Panc1 (cell line): ENCODE measurements at regions not wholly inside any gene's neighbourhood (a gene's known extent, or its start where the extent isn't known, plus 50 kb on each side); places are given as distances from the start of the nearest gene placed in this dataset.

Experiments used
- ATAC-seq: fragments of 200-7000 bp; cut with Tn5 transposase; 2 replicates; pipeline ENCODE4 v1.9.1; 2020; ENCODE audit warnings: mild to moderate bottlenecking, moderate library complexity
- BruUV-seq: library from RNA; stranded (reverse); fragments of 400-500 nt; replicated peaks from 2 replicates; lab custom pipeline; 2021; lab: Mats Ljungman, UMichigan
- CTCF ChIA-PET: fragments of 300-600 bp; sonication (Branson Sonifier 250); formaldehyde crosslinking; loops from one replicate; lab custom pipeline; 2022; ENCODE audit warnings: antibody characterized with exemption; lab: Charles Lee
- POLR2A ChIA-PET: fragments of 300-600 bp; sonication (Branson Sonifier 250); formaldehyde crosslinking; loops from one replicate; lab custom pipeline; 2022; ENCODE audit warnings: antibody characterized with exemption; lab: Charles Lee
- DNase-seq: peaks from one replicate; pipeline ENCODE4 v3.0.0-alpha.2; 2010; ENCODE audit warnings: low read depth, low spot score
- H3K27ac ChIP-seq: 2 replicates; pipeline ENCODE4 v1.5.1; 2011; ENCODE audit warnings: mild to moderate bottlenecking, low read length, inconsistent platforms
- H3K27me3 ChIP-seq: fragments of 200-500 bp; sonication (Bioruptor generic); 2 replicates; pipeline ENCODE4 v1.6.0; 2014; ENCODE audit warnings: low read length, inconsistent platforms; ENCODE audit not compliant: control insufficient read depth, insufficient read depth
- H3K36me3 ChIP-seq: fragments of 200-500 bp; sonication (Bioruptor generic); 2 replicates; pipeline ENCODE4 v1.5.1; 2014; ENCODE audit warnings: inconsistent platforms, mild to moderate bottlenecking, low read length, moderate library complexity; ENCODE audit not compliant: control insufficient read depth, insufficient read depth
- H3K4me1 ChIP-seq: 2 replicates; pipeline ENCODE4 v1.5.1; 2011; ENCODE audit warnings: inconsistent platforms, mild to moderate bottlenecking, low read length, moderate library complexity; ENCODE audit not compliant: control insufficient read depth, insufficient read depth
- H3K4me3 ChIP-seq, 2 experiments: 2 replicates each; pipeline ENCODE4 v1.5.1; 2011 to 2012; ENCODE audit warnings: low read depth in 2 of 2, low read length in 2 of 2, mild to moderate bottlenecking in 2 of 2, inconsistent platforms in 1 of 2, moderate library complexity in 1 of 2
- H3K9me3 ChIP-seq: fragments of 200-500 bp; sonication (Bioruptor generic); 2 replicates; pipeline ENCODE4 v1.5.1; 2014; ENCODE audit warnings: low read depth, mild to moderate bottlenecking, inconsistent platforms, low read length, moderate library complexity; ENCODE audit not compliant: control insufficient read depth, insufficient read depth
- CTCF ChIP-seq: fragments of 450-650 bp; IDR thresholded peaks from 2 replicates; pipeline ENCODE4 v1.5.1; 2017; ENCODE audit warnings: mild to moderate bottlenecking
- POLR2AphosphoS5 ChIP-seq: IDR thresholded peaks from 2 replicates; pipeline ENCODE4 v1.6.1; 2012; ENCODE audit warnings: mild to moderate bottlenecking, low read depth, low read length, moderate library complexity
- REST ChIP-seq, 2 experiments: IDR thresholded peaks; 2 replicates each; pipeline ENCODE4 v1.6.1; 2011 to 2012; ENCODE audit warnings: low read depth in 2 of 2, control low read depth in 1 of 2, low read length in 1 of 2, mild to moderate bottlenecking in 1 of 2, moderate library complexity in 1 of 2; ENCODE audit not compliant: insufficient read depth in 1 of 2
- SIN3A ChIP-seq: IDR thresholded peaks from 2 replicates; pipeline ENCODE4 v1.6.1; 2012; ENCODE audit warnings: low read depth, mild to moderate bottlenecking, low read length, moderate library complexity, borderline replicate concordance; ENCODE audit not compliant: insufficient read depth
- TCF7L2 ChIP-seq: IDR thresholded peaks from 2 replicates; pipeline ENCODE4 v1.6.1; 2011; ENCODE audit warnings: mild to moderate bottlenecking, low read depth, low read length, inconsistent platforms
- in situ Hi-C: cut with HindIII; loops from 2 replicates; pipeline ENCODE4 v1.10.0; 2016; ENCODE audit warnings: low sequenced_read_pairs, low pct_unique_long_range_greater_than_20kb
- intact Hi-C: fragments of 100-400 bp; cut with micrococcal nuclease; formaldehyde crosslinking; loops from one replicate; pipeline ENCODE4 v1.10.0; 2022; ENCODE audit not compliant: unreplicated experiment

GRCh38 chr5:75951716-75952115, 131.5 kb upstream of the SV2C start:
- TF ChIP-seq SIN3A (no peak), POLR2AphosphoS5 (no peak), REST (IDR thresholded peaks at IDR 0.05; ENCODE audit: insufficient read depth in 1 of 2, low read depth in 2 of 2, low read length in 1 of 2) (no peak), TCF7L2 (no peak), CTCF (no peak)
- no peaks in the 10 kb centered on the region for H3K27me3 ChIP-seq
- intact Hi-C loops (no loop called here), in situ Hi-C loops (no loop called here)
- no peak for ATAC-seq
- no TSS peak for BruUV-seq
- H3K27ac ChIP-seq, result no peak overlapping the region
- DNase-seq, result no peak
- H3K36me3 ChIP-seq, result no peaks in the 10 kb centered on the region
- H3K9me3 ChIP-seq, result no peaks in the 10 kb centered on the region
- ChIA-PET CTCF (no interaction called here), POLR2A (no interaction called here)
- no peak overlapping the region for H3K4me3 ChIP-seq
- H3K4me1 ChIP-seq, result no peaks in the 10 kb centered on the region

- H3K27ac ChIP-seq, result no peak overlapping the region
- ChIA-PET CTCF (no interaction called here), POLR2A (no interaction called here)
- H3K4me3 ChIP-seq, result no peak overlapping the region
- H3K9me3 ChIP-seq, result no peaks in the 10 kb centered on the region
- BruUV-seq, result no TSS peak
- DNase-seq, result no peak
- no peak for TF ChIP-seq POLR2AphosphoS5
- in situ Hi-C loops (no loop called here), intact Hi-C loops (no loop called here)
- no peak for ATAC-seq
- no peaks in the 10 kb centered on the region for H3K36me3 ChIP-seq
- no peaks in the 10 kb centered on the region for H3K4me1 ChIP-seq
- H3K27me3 ChIP-seq, result no peaks in the 10 kb centered on the region
These were observed 132.0 kb upstream of the SV2C start for GRCh38 chr5:75951158-75951557.

- H3K27ac ChIP-seq, result no peak overlapping the region
- H3K9me3 ChIP-seq, result no peaks in the 10 kb centered on the region
- ATAC-seq, result no peak
- intact Hi-C loops (no loop called here), in situ Hi-C loops (no loop called here)
- no peak for DNase-seq
- H3K36me3 ChIP-seq, result no peaks in the 10 kb centered on the region
- no peaks in the 10 kb centered on the region for H3K4me1 ChIP-seq
- no peak overlapping the region for H3K4me3 ChIP-seq
- ChIA-PET CTCF (no interaction called here), POLR2A (no interaction called here)
- BruUV-seq, result no TSS peak
- no peak for TF ChIP-seq REST (IDR thresholded peaks at IDR 0.05; ENCODE audit: insufficient read depth in 1 of 2, low read depth in 2 of 2, low read length in 1 of 2)
- no peak for TF ChIP-seq POLR2AphosphoS5
- no peak for TF ChIP-seq SIN3A
- no peak for TF ChIP-seq CTCF
- no peak for TF ChIP-seq TCF7L2
- no peaks in the 10 kb centered on the region for H3K27me3 ChIP-seq
These were observed 134.7 kb upstream of the SV2C start for GRCh38 chr5:75948438-75948837.
